HepG2 (cell line): ENCODE measurements at regions not wholly inside any gene's neighbourhood (a gene's known extent, or its start where the extent isn't known, plus 50 kb on each side); places are given as distances from the start of the nearest gene placed in this dataset.

Experiments
- ATAC-seq: fragments of 200-7000 bp; cut with Tn5 transposase; 3 replicates; pipeline ENCODE4 v1.9.1; 2020; ENCODE audit warnings: mild to moderate bottlenecking, moderate library complexity
- BruUV-seq: library from RNA; stranded (reverse); fragments of 400-500 nt; replicated peaks from 2 replicates; lab custom pipeline; 2021; lab: Mats Ljungman, UMichigan
- CTCF ChIA-PET: fragments of 300-600 bp; formaldehyde crosslinking; extraction: SDS; loops from one replicate; lab custom pipeline; 2021; ENCODE audit warnings: low total read pairs, inconsistent platforms, low intra/inter-chr PET ratio; lab: Yijun Ruan, JAX
- POLR2A ChIA-PET: fragments of 350-600 bp; sonication (Branson Sonifier 250); formaldehyde crosslinking; loops from one replicate; lab custom pipeline; 2020; ENCODE audit warnings: antibody characterized with exemption, inconsistent platforms; lab: Yijun Ruan, JAX
- DNase-seq: peaks from one replicate; pipeline ENCODE4 v3.0.0-alpha.2; 2015; ENCODE audit warnings: low spot score
- FAIRE-seq: peaks from 3 replicates; lab custom pipeline; 2011; peaks lifted over from hg19 to GRCh38; lab: Jason Lieb, UNC
- H2AFZ ChIP-seq: one replicate; pipeline ENCODE4 v1.6.1; 2011; ENCODE audit warnings: low read length, inconsistent platforms
- H3K27ac ChIP-seq: fragments of 300-600 bp; 3 replicates; pipeline ENCODE4 v1.8.0; 2011; ENCODE audit warnings: mixed run types, mild to moderate bottlenecking, mixed read lengths, low read length, inconsistent platforms; ENCODE audit not compliant: insufficient read depth; ENCODE audit errors: extremely low read length
- H3K27me3 ChIP-seq, 2 experiments: fragments of 200-600 bp in 1 of 2; 2 replicates in 1 of 2; 3 replicates in 1 of 2; pipeline versions ENCODE4 v1.6.0 to v1.8.0; 2011; ENCODE audit warnings: low read length in 2 of 2, mild to moderate bottlenecking in 2 of 2, moderate library complexity in 2 of 2, inconsistent platforms in 1 of 2; ENCODE audit not compliant: insufficient read depth in 2 of 2, control insufficient read depth in 1 of 2
- H3K36me3 ChIP-seq, 2 experiments: fragments of 200-600 bp in 1 of 2; replicated peaks in 1 of 2; 2 replicates in 1 of 2; 3 replicates in 1 of 2; pipeline versions ENCODE4 v1.5.1 to v1.8.0; 2011; ENCODE audit warnings: low read length in 2 of 2, inconsistent platforms in 1 of 2; ENCODE audit not compliant: insufficient read depth in 2 of 2, control insufficient read depth in 1 of 2
- H3K4me1 ChIP-seq: 2 replicates; pipeline ENCODE4 v1.5.1; 2012; ENCODE audit warnings: low read length, inconsistent platforms; ENCODE audit not compliant: insufficient read depth
- H3K4me2 ChIP-seq: 2 replicates; pipeline ENCODE4 v1.6.0; 2011; ENCODE audit warnings: low read depth, low read length, inconsistent platforms
- H3K4me3 ChIP-seq, 3 experiments: fragments of 200-600 bp in 1 of 3; sonication (generic), shearing (Covaris generic) in 1 of 3; replicated peaks in 1 of 3; 2 replicates each; pipeline ENCODE4 v1.5.1; 2011 to 2016; ENCODE audit warnings: low read length in 3 of 3, inconsistent platforms in 2 of 3, low read depth in 2 of 3, mild to moderate bottlenecking in 2 of 3, control low read depth in 1 of 3, mixed read lengths in 1 of 3; ENCODE audit not compliant: insufficient read depth in 1 of 3
- H3K79me2 ChIP-seq: one replicate; pipeline ENCODE4 v1.6.1; 2011; ENCODE audit warnings: low read length, inconsistent platforms; ENCODE audit not compliant: insufficient read depth
- H3K9ac ChIP-seq: 2 replicates; pipeline ENCODE4 v1.6.0; 2011; ENCODE audit warnings: mild to moderate bottlenecking, low read depth, low read length, inconsistent platforms; ENCODE audit not compliant: insufficient read depth
- H3K9me3 ChIP-seq: 2 replicates; pipeline ENCODE4 v1.5.1; 2012; ENCODE audit warnings: mild to moderate bottlenecking, low read length
- H4K20me1 ChIP-seq: 2 replicates; pipeline ENCODE4 v1.6.0; 2011; ENCODE audit warnings: inconsistent platforms, mild to moderate bottlenecking, low read length, moderate library complexity; ENCODE audit not compliant: insufficient read depth
- AHR ChIP-seq: IDR thresholded peaks from 2 replicates; pipeline ENCODE4 v1.6.1; 2018; ENCODE audit warnings: missing genetic modification reagents, missing compliant biosample characterization
- JUND ChIP-seq: sonication (generic); formaldehyde crosslinking; IDR thresholded peaks from 2 replicates; pipeline ENCODE4 v1.8.0; 2022; ENCODE audit warnings: mild to moderate bottlenecking, missing genetic modification reagents
- MATR3 ChIP-seq: sonication (generic); formaldehyde crosslinking; IDR thresholded peaks from 2 replicates; pipeline ENCODE4 v1.4.0; 2020; ENCODE audit warnings: missing genetic modification reagents
- TBX3 ChIP-seq: fragments of 450-650 bp; IDR thresholded peaks from 2 replicates; pipeline ENCODE4 v1.6.1; 2017; ENCODE audit warnings: antibody characterized with exemption, mild to moderate bottlenecking, inconsistent platforms, borderline replicate concordance
- TRIM24 ChIP-seq: sonication (generic); formaldehyde crosslinking; IDR thresholded peaks from 2 replicates; pipeline ENCODE4 v1.8.0; 2022; ENCODE audit warnings: mild to moderate bottlenecking, missing genetic modification reagents
- TSC22D2 ChIP-seq: sonication (generic); formaldehyde crosslinking; IDR thresholded peaks from 2 replicates; pipeline ENCODE4 v1.5.1; 2020; ENCODE audit warnings: missing genetic modification reagents, mild to moderate bottlenecking, borderline replicate concordance
- ZNF256 ChIP-seq: sonication (generic); formaldehyde crosslinking; conservative IDR thresholded peaks from 2 replicates; pipeline ENCODE4 v1.4.0; 2020; ENCODE audit warnings: missing genetic modification reagents
- ZNF766 ChIP-seq: sonication (generic); formaldehyde crosslinking; IDR thresholded peaks from 2 replicates; pipeline ENCODE4 v1.5.0; 2020; ENCODE audit warnings: missing genetic modification reagents, borderline replicate concordance
- ZNF775 ChIP-seq: sonication (generic); formaldehyde crosslinking; IDR thresholded peaks from 2 replicates; pipeline ENCODE4 v1.4.0; 2020; ENCODE audit warnings: missing genetic modification reagents, mild to moderate bottlenecking, moderate library complexity, borderline replicate concordance
- WGBS: methylation state at CpG from one replicate; pipeline ENCODE4 v1.1.6; 2017; ENCODE audit warnings: low lambda C conversion rate; 5-methylcytosine and 5-hydroxymethylcytosine counted together
- in situ Hi-C: cut with HindIII; loops from 2 replicates; pipeline ENCODE4 v1.10.0; 2017; ENCODE audit warnings: low pct_unique_long_range_greater_than_20kb; ENCODE audit not compliant: extremely low pct_ligation_motif_present
- intact Hi-C: fragments of 100-400 bp; cut with micrococcal nuclease; formaldehyde crosslinking; loops from one replicate; pipeline ENCODE4 v1.10.0; 2022; ENCODE audit not compliant: unreplicated experiment

DNA sequence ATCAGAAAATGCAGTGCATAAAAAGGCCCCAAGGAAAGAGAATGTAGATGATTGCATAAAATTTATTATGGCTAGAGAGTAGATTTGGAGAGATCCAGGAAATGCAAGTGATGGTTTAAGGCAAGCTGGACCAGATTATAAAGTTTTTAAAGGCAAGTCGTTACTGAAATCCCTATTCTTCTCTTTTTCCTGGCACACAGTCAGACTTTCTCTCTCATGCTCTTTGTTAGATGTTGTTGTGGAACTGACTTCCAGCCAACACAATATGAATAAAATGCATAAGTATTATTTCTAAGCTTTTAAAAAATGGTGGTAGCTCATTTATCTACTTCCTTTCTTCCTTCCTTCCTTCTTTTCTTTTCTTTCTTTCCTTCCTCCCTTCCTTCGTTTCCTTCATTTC, 1085.4 kb upstream of the CDH6 start:
- FAIRE-seq: no peak
- Histone ChIP-seq H2AFZ (no peak overlapping the region), H3K79me2 (no peaks in the 10 kb centered on the region), H3K4me3 (no peak overlapping the region), H3K27me3 (no peaks in the 10 kb centered on the region), H3K4me2 (no peak overlapping the region), H3K9ac (no peak overlapping the region), H4K20me1 (no peaks in the 10 kb centered on the region), H3K4me1 (no peaks in the 10 kb centered on the region), H3K36me3 (no peaks in the 10 kb centered on the region), H3K9me3 (no peaks in the 10 kb centered on the region), H3K27ac (no peak overlapping the region)
- intact Hi-C loops (no loop called here), in situ Hi-C loops (no loop called here)
- no peak for DNase-seq
- ChIA-PET POLR2A (no interaction called here), CTCF (no interaction called here)
- ATAC-seq: no peak
- 0% methylated on average over 2 of the region's 2 CpGs for WGBS
- BruUV-seq: no TSS peak
- TF ChIP-seq TSC22D2: no peak
- no peak for TF ChIP-seq TRIM24 (CRISPR knock-in tag)

- intact Hi-C loops: no loop called here
- Histone ChIP-seq H3K27ac (no peak overlapping the region), H3K9me3 (no peaks in the 10 kb centered on the region), H4K20me1 (no peaks in the 10 kb centered on the region)
- POLR2A ChIA-PET: no interaction called here
- no peak for FAIRE-seq
- TF ChIP-seq ZNF775 (no peak), JUND (CRISPR knock-in tag) (no peak), TBX3 (no peak), AHR (CRISPR knock-in tag) (no peak), ZNF256 (no peak), MATR3 (CRISPR knock-in tag) (no peak), ZNF766 (CRISPR knock-in tag) (no peak)
- TF ChIP-seq, all 625 proteins: peak for 0
- H2AFZ ChIP-seq: no peak overlapping the region
- H3K9ac ChIP-seq: no peak overlapping the region
- WGBS: 2% methylated on average over 7 of the region's 13 CpGs
- DNase-seq (no peak), ATAC-seq (no peak)
- CTCF ChIA-PET: no interaction called here
- H3K4me3 ChIP-seq: no peak overlapping the region
- H3K4me1 ChIP-seq: no peaks in the 10 kb centered on the region
- no peaks in the 10 kb centered on the region for H3K79me2 ChIP-seq
- no peaks in the 10 kb centered on the region for H3K27me3 ChIP-seq
- no peak overlapping the region for H3K4me2 ChIP-seq
- BruUV-seq: no TSS peak
- in situ Hi-C loops: no loop called here
- H3K36me3 ChIP-seq: no peaks in the 10 kb centered on the region
These were observed 1086.9 kb upstream of the CDH6 start for GRCh38 chr5:30106596-30106995.
